ENCODE measurements at regions not wholly inside any gene's neighbourhood (a gene's known extent, or its start where the extent isn't known, plus 50 kb on each side); places are given as distances from the start of the nearest gene placed in this dataset.
"Not testable (repeated sequence)": the region's sequence is repeated elsewhere in the genome, so short reads cannot be mapped to it uniquely, and the experiment has no call there.

DNA sequence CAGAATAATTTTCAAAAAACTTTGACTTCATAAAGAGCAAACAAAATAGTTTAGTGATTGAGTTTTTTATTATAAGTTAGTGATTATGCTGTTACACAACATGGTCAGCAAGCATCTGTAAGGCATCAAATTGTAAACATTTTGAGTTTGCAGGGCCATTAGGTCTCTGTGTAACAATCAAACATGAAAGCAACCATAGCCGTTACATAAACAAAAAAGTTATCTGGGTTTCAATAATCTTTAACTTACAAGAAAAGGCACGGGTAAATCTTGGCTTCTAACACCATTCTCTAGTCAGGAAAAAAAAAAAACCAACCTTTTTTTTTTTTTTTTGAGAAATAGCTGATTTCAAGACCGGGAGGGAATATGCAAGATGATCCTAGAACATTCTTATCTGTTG, 1941.1 kb downstream of the PCDH7 start:
- DNase-seq (ENCODE audit: low spot score): no peak
- in situ Hi-C loops (cut with HindIII; ENCODE audit: low sequenced_read_pairs): no loop called here

- DNase-seq (ENCODE audit: low spot score): no peak
- in situ Hi-C loops (cut with HindIII; ENCODE audit: low sequenced_read_pairs): no loop called here
Observed at GRCh38 chr4:32662803-32663202, 1942.6 kb downstream of the PCDH7 start.

DNA sequence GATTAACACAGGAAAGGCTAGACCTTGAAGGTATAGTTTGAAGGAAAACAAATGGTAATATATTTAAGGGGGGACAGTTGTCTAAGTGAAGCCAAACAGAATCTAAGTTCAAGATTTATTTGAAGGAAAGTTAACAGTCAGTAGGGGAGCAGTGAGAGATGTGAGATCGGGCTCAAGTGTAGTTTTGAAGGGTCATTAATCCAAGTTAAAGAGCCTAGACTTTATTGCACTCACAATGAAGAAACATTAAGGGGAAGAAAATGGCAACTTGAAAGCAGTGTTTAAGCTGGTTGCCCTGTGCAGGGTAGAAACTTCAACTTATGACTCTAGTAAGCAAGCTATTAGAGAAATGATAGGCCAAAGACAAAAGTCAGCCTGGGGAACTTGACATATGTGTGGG, 1952.2 kb downstream of the PCDH7 start:
- in situ Hi-C loops (cut with HindIII; ENCODE audit: low sequenced_read_pairs): no loop called here
- no peak for DNase-seq (ENCODE audit: low spot score)

- in situ Hi-C loops (cut with HindIII; ENCODE audit: low sequenced_read_pairs): no loop called here
- no peak for DNase-seq (ENCODE audit: low spot score)
Observed at GRCh38 chr4:32680946-32681345, 1960.8 kb downstream of the PCDH7 start.

GRCh38 chr4:32684160-32684559, 1964.0 kb downstream of the PCDH7 start:
- DNase-seq (ENCODE audit: low spot score): no peak
- in situ Hi-C loops (cut with HindIII; ENCODE audit: low sequenced_read_pairs): no loop called here

DNA sequence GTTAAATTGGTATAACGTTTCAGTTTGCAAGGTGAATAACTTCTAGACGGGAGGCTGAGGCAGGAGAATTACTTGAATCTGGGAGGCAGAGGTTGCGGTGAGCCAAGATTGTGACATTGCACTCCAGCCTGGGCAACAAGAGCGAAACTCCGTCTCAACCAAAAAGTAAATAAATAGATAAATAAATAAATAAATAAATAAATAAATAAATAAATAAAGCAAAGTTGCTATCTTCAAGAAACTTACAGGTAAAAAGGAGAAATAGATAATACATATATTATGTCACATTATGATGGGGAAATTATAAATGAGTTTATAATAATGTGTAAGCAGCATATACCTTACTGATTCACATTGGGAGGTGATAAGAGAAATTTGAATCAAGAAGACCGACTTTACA, 1966.0 kb downstream of the PCDH7 start:
- in situ Hi-C loops (cut with HindIII; ENCODE audit: low sequenced_read_pairs): no loop called here

DNA sequence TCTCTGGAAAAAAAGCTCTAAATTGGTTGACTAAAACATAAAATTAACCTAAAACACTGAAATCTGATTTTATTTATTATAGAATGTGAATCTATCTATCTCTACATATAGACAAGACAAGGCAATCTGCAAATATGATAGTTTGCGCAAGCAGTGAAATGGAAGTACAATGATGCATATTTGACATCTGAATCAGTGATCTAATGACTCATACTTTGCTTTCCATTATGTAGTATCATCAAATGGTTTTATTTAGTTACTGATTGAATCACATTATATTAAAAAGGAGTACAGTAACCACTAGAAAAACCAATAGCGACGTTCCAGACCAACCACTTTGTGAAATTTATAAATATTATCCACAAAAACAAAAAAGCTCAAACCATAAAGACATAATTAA, 1969.3 kb downstream of the PCDH7 start:
- in situ Hi-C loops (cut with HindIII; ENCODE audit: low sequenced_read_pairs): no loop called here
- DNase-seq (ENCODE audit: low spot score): no peak

More for the DNA sequence above, 1966.0 kb downstream of the PCDH7 start:
- DNase-seq (ENCODE audit: low spot score): no peak

GRCh38 chr4:32697281-32697814, 1977.2 kb downstream of the PCDH7 start:
- no peak for DNase-seq (ENCODE audit: low spot score)
- in situ Hi-C loops (cut with HindIII; ENCODE audit: low sequenced_read_pairs): no loop called here

- in situ Hi-C loops (cut with HindIII; ENCODE audit: low sequenced_read_pairs): no loop called here
- DNase-seq (ENCODE audit: low spot score): no peak
Observed at GRCh38 chr4:32700838-32701237, 1980.7 kb downstream of the PCDH7 start.

GRCh38 chr4:32706893-32707292, 1986.7 kb downstream of the PCDH7 start:
- in situ Hi-C loops (cut with HindIII; ENCODE audit: low sequenced_read_pairs): no loop called here
- DNase-seq (ENCODE audit: low spot score): no peak

GRCh38 chr4:32716090-32716620, 1996.0 kb downstream of the PCDH7 start:
- DNase-seq (ENCODE audit: low spot score); in situ Hi-C loops (cut with HindIII; ENCODE audit: low sequenced_read_pairs): not testable (repeated sequence)

GRCh38 chr4:32735856-32736590, 2015.9 kb downstream of the PCDH7 start:
- in situ Hi-C loops (cut with HindIII; ENCODE audit: low sequenced_read_pairs): no loop called here
- DNase-seq (ENCODE audit: low spot score): no peak

- in situ Hi-C loops (cut with HindIII; ENCODE audit: low sequenced_read_pairs): no loop called here
- DNase-seq (ENCODE audit: low spot score): no peak
Observed at GRCh38 chr4:32744211-32744610, 2024.0 kb downstream of the PCDH7 start.

- no peak for DNase-seq (ENCODE audit: low spot score)
- in situ Hi-C loops (cut with HindIII; ENCODE audit: low sequenced_read_pairs): no loop called here
Observed at GRCh38 chr4:32745351-32745750, 2025.2 kb downstream of the PCDH7 start.

DNA sequence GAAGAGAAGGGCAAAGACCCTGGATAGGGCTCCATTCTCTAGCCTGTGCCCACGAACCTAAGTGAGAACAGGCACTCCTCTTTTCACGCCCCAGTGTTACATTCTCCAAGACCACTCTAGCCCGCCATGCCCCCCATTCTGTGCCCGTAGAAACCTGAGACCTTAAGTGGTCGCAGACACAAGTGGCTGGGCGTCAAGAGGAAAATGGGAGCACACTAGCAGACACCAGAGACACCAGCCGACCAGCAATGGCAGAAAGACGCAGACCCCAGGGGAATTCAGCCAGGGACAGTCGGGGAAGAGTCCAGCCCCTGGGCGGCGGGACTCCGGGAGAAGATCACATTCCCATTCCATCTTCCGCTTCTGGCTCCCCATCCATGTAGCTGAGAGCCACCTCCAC, 2027.9 kb downstream of the PCDH7 start:
- in situ Hi-C loops (cut with HindIII; ENCODE audit: low sequenced_read_pairs): no loop called here
- no peak for DNase-seq (ENCODE audit: low spot score)

DNA sequence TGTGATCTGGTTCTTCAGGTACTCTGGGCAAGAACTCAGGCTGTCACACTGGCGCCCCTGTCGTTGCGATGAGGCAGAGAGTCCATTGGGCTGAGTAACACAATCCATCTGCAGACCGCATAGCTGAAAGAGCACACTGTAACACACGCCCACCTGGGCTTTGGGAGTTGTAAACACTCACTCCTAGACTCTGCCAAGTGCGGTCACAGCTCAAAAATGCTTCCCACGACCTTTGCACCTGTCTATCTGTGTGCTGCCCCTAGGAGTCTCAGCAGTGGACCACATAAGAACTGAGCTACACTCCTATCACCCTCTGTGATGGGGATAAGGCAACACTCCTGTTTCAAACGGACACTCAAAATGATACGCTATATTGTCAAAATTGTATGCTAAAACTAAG, 2028.3 kb downstream of the PCDH7 start:
- no peak for DNase-seq (ENCODE audit: low spot score)
- in situ Hi-C loops (cut with HindIII; ENCODE audit: low sequenced_read_pairs): no loop called here

- in situ Hi-C loops (cut with HindIII; ENCODE audit: low sequenced_read_pairs): no loop called here
- no peak for DNase-seq (ENCODE audit: low spot score)
Observed at GRCh38 chr4:32752962-32753361, 2032.8 kb downstream of the PCDH7 start.

DNA sequence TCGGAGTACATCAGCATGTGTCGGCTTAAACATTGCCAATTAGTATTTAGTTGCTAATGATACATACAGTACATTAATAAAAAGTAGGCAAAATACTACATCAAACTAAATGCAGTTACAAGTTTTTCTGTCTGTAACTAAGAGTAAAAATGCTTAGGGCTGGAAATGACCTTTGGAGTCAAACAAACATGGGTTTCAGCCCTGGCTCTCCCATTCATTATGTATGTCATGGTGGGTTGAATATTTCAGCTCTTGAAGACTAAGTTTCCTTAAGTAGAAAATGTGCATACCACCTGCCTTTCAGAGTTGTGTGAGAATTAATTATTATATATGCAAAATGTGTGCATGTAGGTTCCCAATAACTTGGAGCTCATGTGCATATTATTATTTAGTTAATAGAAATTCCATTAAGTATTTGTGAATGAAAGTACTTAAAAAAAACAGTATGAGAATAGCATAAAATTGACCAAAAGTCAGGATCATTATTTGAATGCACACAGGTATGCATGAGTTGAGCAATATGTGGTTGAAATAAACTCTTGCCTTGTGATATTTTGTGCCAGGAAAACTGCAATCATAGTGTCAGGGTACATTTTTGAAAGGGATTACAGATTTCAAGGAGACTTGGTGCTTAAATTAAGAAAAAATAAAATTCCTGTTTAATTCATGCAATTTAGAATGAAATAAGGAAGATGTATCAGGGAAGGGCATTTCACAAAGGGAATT, 2048.7 kb downstream of the PCDH7 start:
- no peak for DNase-seq (ENCODE audit: low spot score)
- in situ Hi-C loops (cut with HindIII; ENCODE audit: low sequenced_read_pairs): no loop called here

DNA sequence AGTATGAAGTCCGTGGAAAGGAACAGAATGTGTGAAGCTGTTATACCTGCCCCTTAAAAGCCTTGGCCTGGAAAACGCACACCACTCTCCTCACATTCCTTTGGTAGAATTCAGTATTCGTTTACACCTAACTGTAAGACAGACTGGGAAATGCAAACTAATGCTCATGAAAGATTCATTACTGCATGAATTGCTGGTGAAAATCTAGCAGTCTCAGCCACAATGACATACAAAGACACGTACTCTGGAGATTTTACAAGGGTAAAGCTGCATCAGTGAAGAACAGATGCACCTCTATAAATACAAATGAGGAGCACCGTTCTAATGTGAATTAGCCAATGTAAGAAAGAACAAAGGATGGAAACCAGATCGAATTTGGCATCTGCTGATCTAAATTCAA, 2051.3 kb downstream of the PCDH7 start:
- in situ Hi-C loops (cut with HindIII; ENCODE audit: low sequenced_read_pairs): no loop called here
- no peak for DNase-seq (ENCODE audit: low spot score)

- no peak for DNase-seq (ENCODE audit: low spot score)
- in situ Hi-C loops (cut with HindIII; ENCODE audit: low sequenced_read_pairs): no loop called here
Observed at GRCh38 chr4:32775049-32775448, 2054.9 kb downstream of the PCDH7 start.

Measured in G401 (cell line).